ENCODE measurements at regions not wholly inside any gene's neighbourhood (a gene's known extent, or its start where the extent isn't known, plus 50 kb on each side); places are given as distances from the start of the nearest gene placed in this dataset.

GRCh38 chr5:144102361-144102760 lies 68.1 kb downstream of the YIPF5 start:
- Histone ChIP-seq H3F3A (ENCODE audit: low read length, unreplicated experiment) (peaks cover 5% of the 10 kb centered on the region), H4K20me1 (ENCODE audit: low read length) (no peaks in the 10 kb centered on the region), H3K36me3 (ENCODE audit: low read depth, low read length) (no peaks in the 10 kb centered on the region), H2AFZ (ENCODE audit: low read length) (no peak overlapping the region), H3K9me2 (replicated peaks; ENCODE audit: low read length) (no peaks in the 10 kb centered on the region), H3K9me3 (ENCODE audit: low read length) (no peaks in the 10 kb centered on the region), H3K79me2 (ENCODE audit: low read length) (no peaks in the 10 kb centered on the region), H3K27ac (ENCODE audit: low read length) (peak overlapping the region; percentile 95), H3K4me1 (ENCODE audit: insufficient read depth, low read length) (peaks cover 38% of the 10 kb centered on the region), H3K27me3 (ENCODE audit: low read length) (no peaks in the 10 kb centered on the region), H3K4me2 (ENCODE audit: low read length) (peak overlapping the region; percentile 72), H3K9ac (ENCODE audit: low read length) (peak overlapping the region; percentile 55), H3K4me3 (ENCODE audit: low read length) (peak overlapping the region; percentile 30; the same call in 1 of the 2 replicates)
- ChIA-PET POLR2A (ENCODE audit: unreplicated experiment) (no interaction called here), CTCF (no interaction called here)
- TF ChIP-seq CTCF (conservative IDR thresholded peaks at IDR 0.05; ENCODE audit: low read depth, low read length): no peak
- TF ChIP-seq EZH2phosphoT487 (IDR thresholded peaks at IDR 0.05; ENCODE audit: borderline replicate concordance, low read length): no peak
- TF ChIP-seq EZH2 (IDR thresholded peaks at IDR 0.05; ENCODE audit: low read length, unreplicated experiment): no peak
- BruUV-seq (replicated peaks): no TSS peak
- intact Hi-C loops (cut with micrococcal nuclease): no loop called here
- DNase-seq (peak; percentile 65), ATAC-seq (peak; percentile 58)

GRCh38 chr5:144102979-144103378 lies 67.5 kb downstream of the YIPF5 start:
- Histone ChIP-seq H3K79me2 (ENCODE audit: low read length) (no peaks in the 10 kb centered on the region), H2AFZ (ENCODE audit: low read length) (no peak overlapping the region), H3K9me2 (replicated peaks; ENCODE audit: low read length) (no peaks in the 10 kb centered on the region), H3K36me3 (ENCODE audit: low read depth, low read length) (no peaks in the 10 kb centered on the region), H3K9me3 (ENCODE audit: low read length) (no peaks in the 10 kb centered on the region), H3F3A (ENCODE audit: low read length, unreplicated experiment) (peaks cover 5% of the 10 kb centered on the region), H3K4me1 (ENCODE audit: insufficient read depth, low read length) (peaks cover 38% of the 10 kb centered on the region), H3K27me3 (ENCODE audit: low read length) (no peaks in the 10 kb centered on the region), H3K9ac (ENCODE audit: low read length) (no peak overlapping the region), H3K27ac (ENCODE audit: low read length) (peak overlapping the region; percentile 95; the same call in 1 of the 2 replicates), H3K4me2 (ENCODE audit: low read length) (0 out of 2 replicates have a peak overlapping the region, but pooled peaks have one; percentile 72), H4K20me1 (ENCODE audit: low read length) (no peaks in the 10 kb centered on the region), H3K4me3 (ENCODE audit: low read length) (no peak overlapping the region)
- ChIA-PET CTCF (no interaction called here), POLR2A (ENCODE audit: unreplicated experiment) (no interaction called here)
- no peak for DNase-seq
- BruUV-seq (replicated peaks): no TSS peak
- no peak for ATAC-seq
- TF ChIP-seq EZH2phosphoT487 (IDR thresholded peaks at IDR 0.05; ENCODE audit: borderline replicate concordance, low read length) (no peak), CTCF (conservative IDR thresholded peaks at IDR 0.05; ENCODE audit: low read depth, low read length) (no peak), EZH2 (IDR thresholded peaks at IDR 0.05; ENCODE audit: low read length, unreplicated experiment) (no peak)
- intact Hi-C loops (cut with micrococcal nuclease): no loop called here

- BruUV-seq (replicated peaks): no TSS peak
- intact Hi-C loops (cut with micrococcal nuclease): no loop called here
- POLR2A ChIA-PET (ENCODE audit: unreplicated experiment): no interaction called here
Observed at GRCh38 chr5:144103611-144104485, 66.6 kb downstream of the YIPF5 start.

More at GRCh38 chr5:144103611-144104485, 66.6 kb downstream of the YIPF5 start:
- TF ChIP-seq EZH2 (IDR thresholded peaks at IDR 0.05; ENCODE audit: low read length, unreplicated experiment) (no peak), EZH2phosphoT487 (IDR thresholded peaks at IDR 0.05; ENCODE audit: borderline replicate concordance, low read length) (no peak), CTCF (conservative IDR thresholded peaks at IDR 0.05; ENCODE audit: low read depth, low read length) (no peak)
- Histone ChIP-seq H3K9ac (ENCODE audit: low read length) (no peak overlapping the region), H3K27ac (ENCODE audit: low read length) (no peak overlapping the region), H2AFZ (ENCODE audit: low read length) (no peak overlapping the region), H3K27me3 (ENCODE audit: low read length) (no peaks in the 10 kb centered on the region), H3K4me2 (ENCODE audit: low read length) (no peak overlapping the region), H3K9me2 (replicated peaks; ENCODE audit: low read length) (no peaks in the 10 kb centered on the region), H3K79me2 (ENCODE audit: low read length) (no peaks in the 10 kb centered on the region), H3K4me3 (ENCODE audit: low read length) (no peak overlapping the region), H3F3A (ENCODE audit: low read length, unreplicated experiment) (peaks cover 5% of the 10 kb centered on the region), H3K9me3 (ENCODE audit: low read length) (no peaks in the 10 kb centered on the region), H4K20me1 (ENCODE audit: low read length) (no peaks in the 10 kb centered on the region), H3K4me1 (ENCODE audit: insufficient read depth, low read length) (peaks cover 33% of the 10 kb centered on the region), H3K36me3 (ENCODE audit: low read depth, low read length) (no peaks in the 10 kb centered on the region)
- CTCF ChIA-PET: no interaction called here
- ATAC-seq (no peak), DNase-seq (no peak)

All from PC-3 (cell line).